Stomach (tissue), 8 donors: ENCODE measurements at regions not wholly inside any gene's neighbourhood (a gene's known extent, or its start where the extent isn't known, plus 50 kb on each side); places are given as distances from the start of the nearest gene placed in this dataset.

Experiments
- DNase-seq, 2 donors: peaks; one replicate each; pipeline versions ENCODE4 v3.0.0 to v3.0.0-alpha.2; 2013 to 2019
- H3K27ac ChIP-seq, 5 donors: fragments of 200-600 bp in 4 of 5; sonication (generic) in 4 of 5; one replicate each; pipeline ENCODE4 v1.5.1; 2013 to 2019; ENCODE audit warnings: mild to moderate bottlenecking in 1 of 5, moderate library complexity in 1 of 5
- H3K27me3 ChIP-seq, 3 donors: fragments of 200-600 bp; sonication (generic); one replicate each; pipeline ENCODE4 v1.5.1; 2017 to 2019; ENCODE audit warnings: mixed run types in 1 of 3
- H3K36me3 ChIP-seq, 4 donors: fragments of 200-600 bp; sonication (generic); 1 replicate in 3 of 4; 2 replicates in 1 of 4; pipeline ENCODE4 v1.5.1; 2016 to 2019
- H3K4me1 ChIP-seq, 4 donors: fragments of 200-600 bp; sonication (generic); one replicate each; pipeline ENCODE4 v1.5.1; 2016 to 2019
- H3K4me3 ChIP-seq, 4 donors: fragments of 200-600 bp; sonication (generic) in 3 of 4; one replicate each; pipeline ENCODE4 v1.5.1; 2016 to 2019; ENCODE audit warnings: mild to moderate bottlenecking in 1 of 4
- H3K9me3 ChIP-seq, 4 donors: fragments of 200-600 bp; sonication (generic); one replicate each; pipeline ENCODE4 v1.5.1; 2016 to 2019
- CTCF ChIP-seq, 7 experiments: fragments of 450-650 bp in 4 of 7; fragments of 200-600 bp in 3 of 7; sonication (generic) in 3 of 7; IDR thresholded peaks; one replicate each; pipeline ENCODE4 v1.5.1; 2016 to 2019; ENCODE audit warnings: antibody characterized with exemption in 7 of 7, control low read depth in 2 of 7, mild to moderate bottlenecking in 1 of 7
- EP300 ChIP-seq: sonication (generic); formaldehyde crosslinking; IDR thresholded peaks from one replicate; pipeline ENCODE4 v1.6.1; 2017; ENCODE audit warnings: antibody characterized with exemption
- POLR2A ChIP-seq, 4 donors: fragments of 450-650 bp; IDR thresholded peaks; one replicate each; pipeline ENCODE4 v1.6.1; 2016; ENCODE audit warnings: antibody characterized with exemption in 4 of 4, control low read depth in 2 of 4, mild to moderate bottlenecking in 1 of 4, moderate library complexity in 1 of 4
- POLR2AphosphoS5 ChIP-seq, 3 donors: sonication (generic); formaldehyde crosslinking; IDR thresholded peaks; one replicate each; pipeline ENCODE4 v1.6.1; 2016; ENCODE audit warnings: antibody characterized with exemption in 3 of 3
- WGBS, 5 donors: extraction: QIAGEN DNeasy Blood & Tissue Kit in 3 of 5; methylation state at CpG; one replicate each; pipeline versions ENCODE4 v1.1.5 to v1.1.7; 2013 to 2018; 5-methylcytosine and 5-hydroxymethylcytosine counted together
- intact Hi-C: fragments of 100-400 bp; cut with DNase I; formaldehyde crosslinking; loops from one replicate; pipeline ENCODE4 v1.15.1; 2023; ENCODE audit warnings: low total_unique reads
- donor health status: healthy with polysubstance abuse.
- donor health status: Bipolar disorder and iron deficiency.
- donor health status: healthy.

- DNase-seq: no peak
- 61 to 69% (median 67%) methylated on average over 18 of the region's 18 CpGs for whole genome bisulfite sequencing, 5 donors
- TF ChIP-seq EP300 (no peak), POLR2AphosphoS5 (IDR thresholded peaks at IDR 0.05) (no peak), CTCF (IDR thresholded peaks at IDR 0.05) (no peak), POLR2A (IDR thresholded peaks at IDR 0.05) (no peak)
- intact Hi-C loops: no loop called here
- Histone ChIP-seq H3K4me3 (no peak overlapping the region), H3K27ac (no peak overlapping the region), H3K9me3 (peaks cover 0 to 7% (median 0%) of the 10 kb centered on the region in 4 donors), H3K27me3 (peaks cover 0 to 94% (median 39%) of the 10 kb centered on the region in 3 donors), H3K4me1 (no peaks in the 10 kb centered on the region), H3K36me3 (no peaks in the 10 kb centered on the region)
Measured at GRCh38 chr20:63126876-63127699, 88.8 kb downstream of the YTHDF1 start.

GRCh38 chr20:63125838-63126601 lies 89.9 kb downstream of the YTHDF1 start:
- WGBS, 5 donors: 69 to 75% (median 70%) methylated on average over 9 to 19 of the region's 19 CpGs
- Histone ChIP-seq H3K4me3 (no peak overlapping the region), H3K27me3 (peaks cover 0 to 92% (median 37%) of the 10 kb centered on the region in 3 donors), H3K36me3 (no peaks in the 10 kb centered on the region), H3K27ac (no peak overlapping the region), H3K4me1 (no peaks in the 10 kb centered on the region), H3K9me3 (peaks cover 0 to 7% (median 0%) of the 10 kb centered on the region in 4 donors)
- intact Hi-C loops: no loop called here
- DNase-seq: no peak
- no peak for TF ChIP-seq CTCF (IDR thresholded peaks at IDR 0.05)
- TF ChIP-seq EP300: no peak
- no peak for TF ChIP-seq POLR2AphosphoS5 (IDR thresholded peaks at IDR 0.05)
- no peak for TF ChIP-seq POLR2A (IDR thresholded peaks at IDR 0.05)

GRCh38 chr20:63125581-63125837 lies 90.4 kb downstream of the YTHDF1 start:
- H3K9me3 ChIP-seq: peaks cover 0 to 7% (median 0%) of the 10 kb centered on the region in 4 donors
- H3K27ac ChIP-seq: no peak overlapping the region
- WGBS, 5 donors: 56 to 69% (median 67%) methylated on average over 5 of the region's 5 CpGs
- peaks cover 0 to 92% (median 31%) of the 10 kb centered on the region in 3 donors for H3K27me3 ChIP-seq
- H3K4me1 ChIP-seq: no peaks in the 10 kb centered on the region
- DNase-seq: no peak
- no peak for TF ChIP-seq POLR2A (IDR thresholded peaks at IDR 0.05)
- TF ChIP-seq CTCF (IDR thresholded peaks at IDR 0.05): no peak
- no peak for TF ChIP-seq EP300
- no peak for TF ChIP-seq POLR2AphosphoS5 (IDR thresholded peaks at IDR 0.05)
- H3K36me3 ChIP-seq: no peaks in the 10 kb centered on the region
- intact Hi-C loops: no loop called here
- no peak overlapping the region for H3K4me3 ChIP-seq

- no peak for DNase-seq
- H3K27ac ChIP-seq: no peak overlapping the region
- H3K36me3 ChIP-seq: no peaks in the 10 kb centered on the region
- no peak for TF ChIP-seq POLR2A (IDR thresholded peaks at IDR 0.05)
- TF ChIP-seq EP300: no peak
- no peak for TF ChIP-seq CTCF (IDR thresholded peaks at IDR 0.05)
- no peak for TF ChIP-seq POLR2AphosphoS5 (IDR thresholded peaks at IDR 0.05)
- H3K4me1 ChIP-seq: no peaks in the 10 kb centered on the region
- peaks cover 0 to 7% (median 0%) of the 10 kb centered on the region in 4 donors for H3K9me3 ChIP-seq
- 59 to 66% (median 63%) methylated on average over 22 to 23 of the region's 23 CpGs for WGBS, 5 donors
- intact Hi-C loops: no loop called here
- no peak overlapping the region for H3K4me3 ChIP-seq
- H3K27me3 ChIP-seq: peaks cover 0 to 92% (median 27%) of the 10 kb centered on the region in 3 donors
Measured at GRCh38 chr20:63124782-63125580, 91.0 kb downstream of the YTHDF1 start.
